ENCODE measurements at regions not wholly inside any gene's neighbourhood (a gene's known extent, or its start where the extent isn't known, plus 50 kb on each side); places are given as distances from the start of the nearest gene placed in this dataset.

- peaks cover 22 to 55% of the 10 kb centered on the region in 2 donors for H3K4me1 ChIP-seq (ENCODE audit: control insufficient read depth in 2 of 2, insufficient read depth in 2 of 2, low read length in 2 of 2)
- POLR2A ChIA-PET = no interaction called here
- CTCF ChIA-PET = no interaction called here
- no peak for ATAC-seq (ENCODE audit: low read depth)
- no peaks in the 10 kb centered on the region for H3K27me3 ChIP-seq (replicated peaks in 1 of 4; ENCODE audit: control extremely low read depth in 1 of 4, control insufficient read depth in 3 of 4, insufficient read depth in 4 of 4, low read length in 3 of 4)
- peaks cover 6% of the 10 kb centered on the region for H3K27me3 Mint-ChIP-seq
- H3K4me3 ChIP-seq (ENCODE audit: control extremely low read depth in 1 of 5, extremely low read depth in 1 of 5, insufficient read depth in 1 of 5, low read depth in 2 of 5, low read length in 4 of 5) = no peak overlapping the region
- H2AFZ ChIP-seq (ENCODE audit: insufficient read depth, low read depth, low read length, poor library complexity, severe bottlenecking) = no peak overlapping the region
- H3K36me3 ChIP-seq (replicated peaks in 1 of 2; ENCODE audit: control extremely low read depth in 1 of 2, control insufficient read depth in 1 of 2, extremely low read depth in 1 of 2, insufficient read depth in 2 of 2, low read length in 1 of 2) = no peaks in the 10 kb centered on the region
- WGBS (ENCODE audit: insufficient coverage) = 83% methylated on average over 8 of the region's 8 CpGs
- intact Hi-C loops (cut with micrococcal nuclease) = no loop called here
- H3K4me2 ChIP-seq (replicated peaks; ENCODE audit: low read depth, low read length, poor library complexity, severe bottlenecking) = peak overlapping the region; percentile 64
- H4K20me1 ChIP-seq (ENCODE audit: control insufficient read depth, insufficient read depth, low read length, poor library complexity, severe bottlenecking) = no peaks in the 10 kb centered on the region
- peak overlapping the region in 1 of 2 donors; percentile 82 for H3K27ac ChIP-seq (ENCODE audit: low read length in 2 of 2)
- peak overlapping the region; percentile 2 for H3K27ac Mint-ChIP-seq
- H3K4me3 Mint-ChIP-seq = no peak overlapping the region
- H3K9me3 Mint-ChIP-seq (ENCODE audit: insufficient read depth) = no peaks in the 10 kb centered on the region
- no peak for DNase-seq
- H3K79me2 ChIP-seq (ENCODE audit: control insufficient read depth, insufficient read depth, low read length) = no peaks in the 10 kb centered on the region
- H3K4me1 Mint-ChIP-seq = peaks cover 27% of the 10 kb centered on the region
- TF ChIP-seq, protein P1, sequence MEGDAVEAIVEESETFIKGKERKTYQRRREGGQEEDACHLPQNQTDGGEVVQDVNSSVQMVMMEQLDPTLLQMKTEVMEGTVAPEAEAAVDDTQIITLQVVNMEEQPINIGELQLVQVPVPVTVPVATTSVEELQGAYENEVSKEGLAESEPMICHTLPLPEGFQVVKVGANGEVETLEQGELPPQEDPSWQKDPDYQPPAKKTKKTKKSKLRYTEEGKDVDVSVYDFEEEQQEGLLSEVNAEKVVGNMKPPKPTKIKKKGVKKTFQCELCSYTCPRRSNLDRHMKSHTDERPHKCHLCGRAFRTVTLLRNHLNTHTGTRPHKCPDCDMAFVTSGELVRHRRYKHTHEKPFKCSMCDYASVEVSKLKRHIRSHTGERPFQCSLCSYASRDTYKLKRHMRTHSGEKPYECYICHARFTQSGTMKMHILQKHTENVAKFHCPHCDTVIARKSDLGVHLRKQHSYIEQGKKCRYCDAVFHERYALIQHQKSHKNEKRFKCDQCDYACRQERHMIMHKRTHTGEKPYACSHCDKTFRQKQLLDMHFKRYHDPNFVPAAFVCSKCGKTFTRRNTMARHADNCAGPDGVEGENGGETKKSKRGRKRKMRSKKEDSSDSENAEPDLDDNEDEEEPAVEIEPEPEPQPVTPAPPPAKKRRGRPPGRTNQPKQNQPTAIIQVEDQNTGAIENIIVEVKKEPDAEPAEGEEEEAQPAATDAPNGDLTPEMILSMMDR (IDR thresholded peaks at IDR 0.05) = no peak
- TF ChIP-seq EZH2 (IDR thresholded peaks at IDR 0.05; ENCODE audit: borderline replicate concordance, insufficient read depth, low read depth, low read length, poor library complexity, severe bottlenecking) = no peak
- H3K9me3 ChIP-seq (ENCODE audit: control extremely low read depth in 1 of 3, control insufficient read depth in 2 of 3, insufficient read depth in 1 of 3, low read length in 2 of 3) = no peaks in the 10 kb centered on the region
- H3K9ac ChIP-seq (ENCODE audit: low read length) = no peak overlapping the region
Measured at GRCh38 chr2:2902547-2903281, 474.9 kb downstream of the EIPR1 start.
